ENCODE measurements at regions not wholly inside any gene's neighbourhood (a gene's known extent, or its start where the extent isn't known, plus 50 kb on each side); places are given as distances from the start of the nearest gene placed in this dataset.
"Not testable (repeated sequence)": the region's sequence is repeated elsewhere in the genome, so short reads cannot be mapped to it uniquely, and the experiment has no call there.

DNA sequence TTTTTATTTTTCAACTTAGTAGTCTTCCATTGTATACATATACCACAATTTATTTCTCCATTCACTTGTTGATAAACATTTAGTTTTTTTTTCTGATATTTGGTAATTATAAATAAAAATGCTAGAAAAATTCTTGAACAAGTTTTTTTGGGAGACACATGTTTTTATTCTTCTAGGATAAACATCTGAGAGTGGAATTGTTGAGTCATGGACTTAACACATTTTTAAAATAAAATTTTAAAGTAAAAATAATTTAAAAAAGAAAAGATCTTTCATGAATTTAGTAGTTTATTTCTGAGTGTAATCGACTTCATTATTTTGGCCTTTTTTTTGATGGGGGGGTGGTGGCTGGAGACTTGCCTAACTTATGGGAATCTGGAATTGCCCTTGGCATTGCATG lies 391.1 kb downstream of the KCNJ2 start:
- no peak for DNase-seq (ENCODE audit: insufficient read length, low spot score)
- FAIRE-seq: no peak

DNA sequence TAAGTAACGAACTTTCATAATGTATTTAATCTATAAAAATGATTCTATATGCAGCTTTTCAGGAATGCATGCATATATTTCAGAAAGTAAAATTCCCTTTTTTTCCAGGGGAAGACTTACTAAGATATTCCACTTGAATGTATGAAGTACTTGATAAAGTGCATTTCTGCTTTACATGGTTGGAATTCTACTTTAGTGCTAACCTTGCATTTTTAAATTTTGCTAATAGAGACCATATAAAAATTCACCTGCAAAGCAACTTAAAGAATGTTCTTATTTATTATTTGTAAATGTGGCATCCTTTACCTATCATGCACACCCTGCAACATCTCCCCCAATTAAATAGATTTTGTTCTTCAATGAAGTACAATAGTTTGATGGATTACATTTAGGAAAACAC lies 392.8 kb downstream of the KCNJ2 start:
- DNase-seq (ENCODE audit: insufficient read length, low spot score) (no peak), FAIRE-seq (no peak)

DNA sequence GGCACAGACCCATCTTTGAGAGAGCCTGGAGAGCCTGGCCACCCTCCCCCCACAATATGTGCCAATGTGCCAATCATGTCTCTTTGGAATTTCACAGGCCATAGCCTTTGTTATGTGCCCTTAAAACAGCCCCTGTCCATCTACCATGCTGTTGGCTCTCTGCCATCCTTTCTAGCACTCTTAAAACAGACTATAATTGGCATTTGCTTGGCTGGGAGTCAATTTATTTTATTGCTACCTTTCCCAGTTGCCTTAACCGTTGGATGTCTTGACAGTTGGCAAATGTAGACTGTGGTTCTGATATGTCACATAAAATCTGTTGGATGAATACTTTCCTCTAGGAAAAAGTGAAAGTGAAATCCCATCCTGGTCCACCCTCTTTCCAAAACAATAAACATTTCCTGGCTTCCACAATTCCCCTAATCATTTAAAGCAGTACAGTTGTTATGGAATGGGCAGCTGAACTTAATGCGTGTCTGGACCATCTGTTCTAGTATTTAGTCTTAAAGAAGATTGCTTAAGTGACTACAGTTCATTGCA lies 394.0 kb downstream of the KCNJ2 start:
- no peak for DNase-seq (ENCODE audit: insufficient read length, low spot score)
- FAIRE-seq: no peak

DNA sequence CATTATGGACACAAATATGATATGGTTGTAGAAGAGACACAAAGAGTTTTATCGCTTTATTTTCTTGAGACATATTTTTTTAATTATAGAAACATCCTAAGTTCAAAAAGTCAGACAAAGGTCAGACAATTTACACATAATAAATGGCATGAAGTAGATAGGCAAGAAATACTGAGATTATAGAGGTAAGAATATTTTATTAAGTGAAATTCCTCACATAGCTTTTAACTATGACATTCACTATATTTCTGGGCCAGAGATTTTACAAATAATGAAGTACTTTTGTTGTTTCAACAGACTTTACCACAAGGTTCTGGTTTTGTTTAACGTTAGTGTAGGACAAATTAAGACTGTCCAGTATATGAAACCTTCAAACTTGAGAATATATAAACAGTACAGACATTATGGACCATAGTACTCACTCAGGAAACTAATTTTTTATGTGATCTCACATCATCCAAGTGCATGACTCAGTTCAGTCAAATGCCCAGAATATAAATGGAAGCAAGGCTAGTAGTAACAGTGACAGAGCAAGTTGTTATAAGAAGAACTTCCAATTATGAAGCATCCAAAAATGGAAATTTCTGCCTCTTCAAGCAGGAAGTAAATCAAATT lies 394.8 kb downstream of the KCNJ2 start:
- no peak for DNase-seq (ENCODE audit: insufficient read length, low spot score)
- FAIRE-seq: no peak

DNA sequence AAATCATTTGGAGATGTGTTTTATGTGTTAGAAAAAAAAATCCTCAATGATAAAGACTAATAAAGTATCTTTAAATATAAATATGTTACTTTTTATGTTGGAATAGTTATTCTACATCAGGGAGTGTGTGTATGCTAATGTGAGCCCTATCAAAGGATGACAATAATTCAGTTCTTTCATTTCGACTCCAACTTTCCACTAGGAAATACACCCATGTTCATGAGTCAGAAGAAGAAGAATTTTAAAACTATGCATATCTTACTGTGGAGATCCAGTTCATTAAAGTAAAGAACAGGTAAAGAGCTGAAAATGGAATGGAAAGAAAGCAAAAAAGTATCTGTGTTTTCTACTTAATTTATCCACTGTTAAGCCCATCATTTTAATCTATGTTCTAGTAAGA lies 399.8 kb downstream of the KCNJ2 start:
- no peak for DNase-seq (ENCODE audit: insufficient read length, low spot score)
- no peak for FAIRE-seq

DNA sequence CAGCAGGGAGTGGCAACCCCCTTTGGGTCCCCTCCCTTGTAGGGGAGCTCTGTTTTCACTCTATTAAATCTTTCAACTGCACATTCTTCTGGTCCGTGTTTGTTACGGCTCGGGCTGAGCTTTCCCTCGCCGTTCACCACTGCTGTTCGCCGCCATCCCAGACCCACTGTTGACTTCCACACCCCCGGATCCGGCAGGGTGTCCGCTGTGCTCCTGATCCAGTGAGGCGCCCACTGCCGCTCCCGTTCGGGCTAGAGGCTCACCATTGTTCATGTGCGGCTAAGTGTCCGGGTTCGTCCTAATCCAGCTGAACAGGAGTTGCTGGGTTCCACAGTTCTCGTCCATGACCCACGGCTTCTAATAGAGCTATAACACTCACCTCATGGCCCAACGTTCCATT lies 408.1 kb downstream of the KCNJ2 start:
- FAIRE-seq: no peak
- DNase-seq (ENCODE audit: insufficient read length, low spot score): no peak

DNA sequence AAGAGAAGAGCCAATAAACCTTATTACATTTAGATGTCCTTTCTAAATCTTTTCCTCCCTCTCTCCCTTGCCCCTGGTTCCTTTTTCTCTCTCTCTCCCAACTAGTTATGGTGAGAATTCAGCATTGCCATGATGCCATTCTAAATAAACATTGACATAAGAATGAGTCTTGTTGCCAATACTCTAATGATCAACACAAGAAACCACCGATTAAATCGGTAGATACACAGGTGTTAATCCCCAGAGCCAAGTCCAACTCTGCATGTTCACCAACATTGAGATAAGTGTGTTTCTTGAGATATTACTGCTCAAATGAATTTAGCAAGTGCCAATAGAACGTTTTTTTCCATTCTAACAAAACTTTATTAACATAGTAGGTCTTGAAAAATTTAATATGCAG lies 412.1 kb downstream of the KCNJ2 start:
- FAIRE-seq: no peak
- DNase-seq (ENCODE audit: insufficient read length, low spot score): no peak

DNA sequence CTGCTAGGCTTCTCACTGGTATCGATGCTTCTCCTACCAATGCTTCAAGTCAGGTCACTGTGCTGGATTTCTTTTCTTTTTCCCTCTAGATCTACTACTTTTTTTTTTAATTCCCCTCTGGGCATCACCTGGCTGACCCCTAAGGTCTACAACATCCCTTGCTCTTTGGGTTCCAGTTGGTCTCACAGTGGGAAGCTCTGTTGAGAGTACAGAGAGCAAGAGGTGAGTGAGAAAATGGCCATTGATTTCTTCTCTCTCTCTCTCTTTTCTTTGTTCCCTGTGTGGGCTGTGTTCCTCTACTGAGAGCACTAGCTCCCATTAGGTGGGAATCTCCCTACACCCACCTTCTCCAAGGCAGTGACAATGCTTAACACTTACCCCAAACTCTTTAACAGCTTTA lies 413.4 kb downstream of the KCNJ2 start:
- DNase-seq (ENCODE audit: insufficient read length, low spot score): no peak
- FAIRE-seq: no peak

DNA sequence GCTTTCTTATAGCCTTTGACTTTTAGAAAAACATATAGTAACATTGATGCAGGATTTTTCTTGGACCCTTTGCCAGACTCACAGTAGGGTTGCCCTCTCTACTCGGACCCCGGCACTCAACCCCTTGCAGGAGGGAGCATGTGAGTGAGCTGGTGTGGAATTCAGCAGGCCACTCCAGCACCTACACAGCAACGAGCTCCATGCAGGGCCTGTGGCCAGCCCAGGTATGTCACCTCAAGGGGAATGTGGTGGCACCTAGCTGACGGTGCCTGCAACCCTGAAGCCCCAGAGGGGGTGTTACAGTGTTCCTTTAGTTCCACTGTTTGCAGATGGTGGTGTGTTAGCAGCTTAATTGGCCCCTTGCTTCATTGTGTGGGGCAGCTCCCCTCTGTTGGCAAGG lies 414.9 kb downstream of the KCNJ2 start:
- FAIRE-seq (no peak), DNase-seq (ENCODE audit: insufficient read length, low spot score) (no peak)

DNA sequence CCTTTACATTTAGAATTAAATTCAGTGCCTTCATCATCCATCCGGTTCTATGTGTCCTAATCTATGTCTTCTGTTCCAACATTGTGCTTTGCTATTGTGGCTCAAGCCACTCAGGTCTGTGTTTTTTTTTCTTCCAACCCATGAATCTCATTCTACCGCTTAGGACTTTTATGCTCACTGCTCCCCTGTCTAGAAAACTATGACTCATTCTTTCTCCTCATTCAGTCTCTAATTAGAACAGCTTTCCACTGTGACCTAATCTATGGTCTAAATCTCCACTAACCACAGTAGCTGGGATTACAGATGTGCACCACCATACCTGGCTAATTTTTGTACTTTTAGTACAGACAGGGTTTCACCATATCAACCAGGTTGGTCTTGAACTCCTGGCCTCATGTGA lies 418.7 kb downstream of the KCNJ2 start:
- FAIRE-seq (no peak), DNase-seq (ENCODE audit: insufficient read length, low spot score) (no peak)

DNA sequence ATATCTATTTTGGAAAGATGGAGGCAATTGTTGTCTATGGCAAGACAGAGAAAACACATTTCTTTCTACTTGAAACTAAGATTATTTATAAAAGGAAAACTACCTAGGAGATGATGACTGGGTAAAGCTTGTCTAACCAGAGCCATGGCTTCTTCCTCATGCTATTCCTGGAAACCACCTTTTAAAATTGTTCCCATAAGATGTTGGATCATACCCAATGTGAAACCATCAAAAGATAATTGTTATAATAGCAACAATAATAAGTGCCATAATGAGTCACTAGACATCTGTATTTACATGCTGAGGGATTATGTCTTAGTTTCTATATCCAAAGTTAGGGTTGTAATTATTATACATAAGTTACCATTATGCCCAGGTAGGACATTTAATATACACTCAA lies 428.4 kb downstream of the KCNJ2 start:
- DNase-seq (ENCODE audit: insufficient read length, low spot score) (no peak), FAIRE-seq (no peak)

DNA sequence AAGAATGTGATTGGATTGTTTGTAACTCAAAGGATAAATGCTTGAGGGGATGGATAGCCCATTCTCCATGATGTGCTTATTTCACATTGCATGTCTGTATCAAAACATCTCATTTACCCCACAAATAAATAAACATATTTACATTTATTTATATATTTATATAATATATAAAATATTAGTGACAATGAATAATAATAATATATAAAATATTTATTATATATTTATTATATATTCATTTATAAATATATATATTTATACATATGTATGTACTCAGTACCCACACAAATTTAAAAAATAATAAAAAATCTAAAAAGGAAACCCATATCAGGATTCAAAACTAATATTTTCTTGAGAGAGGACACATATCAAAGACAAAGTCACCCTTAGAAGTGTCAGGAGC lies 429.9 kb downstream of the KCNJ2 start:
- FAIRE-seq: no peak
- DNase-seq (ENCODE audit: insufficient read length, low spot score): no peak

DNA sequence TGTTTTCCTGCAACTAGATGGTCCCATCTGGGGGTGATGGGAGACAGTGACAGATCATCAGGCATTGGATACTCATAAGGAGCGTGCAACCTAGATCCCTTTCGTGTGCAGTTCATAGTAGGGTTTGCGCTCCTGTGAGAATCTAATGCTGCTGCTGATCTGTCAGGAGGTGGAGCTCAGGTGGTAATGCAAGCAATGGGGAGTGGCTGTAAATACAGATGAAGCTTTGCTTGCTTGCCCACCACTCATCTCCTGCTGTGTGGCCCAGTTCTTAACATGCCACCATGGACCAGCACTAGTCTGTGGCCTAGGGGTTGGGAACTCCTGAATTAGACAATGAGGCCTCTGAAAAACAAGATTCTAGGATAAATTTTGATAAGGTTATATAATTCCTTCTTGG lies 430.6 kb downstream of the KCNJ2 start:
- not testable (repeated sequence) for DNase-seq (ENCODE audit: insufficient read length, low spot score); FAIRE-seq

DNA sequence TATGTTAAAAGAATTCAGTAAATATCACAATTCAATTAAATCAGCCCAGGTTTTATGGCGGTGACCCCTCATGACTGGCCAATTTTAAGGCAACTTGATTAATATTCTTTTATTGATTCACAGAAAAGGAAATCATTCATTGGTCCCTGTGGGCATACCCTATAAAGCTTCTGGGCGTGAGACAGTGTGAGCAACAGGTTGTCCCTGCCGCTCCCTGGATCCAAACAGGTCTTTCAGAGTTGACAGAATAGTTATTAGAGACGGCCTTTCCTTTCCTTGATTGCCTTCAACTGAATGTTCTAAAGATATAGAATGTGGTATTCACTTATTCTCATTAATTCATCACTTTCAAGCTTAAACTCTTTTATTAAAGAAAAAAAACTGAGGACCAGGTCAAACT lies 433.9 kb downstream of the KCNJ2 start:
- DNase-seq (ENCODE audit: insufficient read length, low spot score) (no peak), FAIRE-seq (no peak)

DNA sequence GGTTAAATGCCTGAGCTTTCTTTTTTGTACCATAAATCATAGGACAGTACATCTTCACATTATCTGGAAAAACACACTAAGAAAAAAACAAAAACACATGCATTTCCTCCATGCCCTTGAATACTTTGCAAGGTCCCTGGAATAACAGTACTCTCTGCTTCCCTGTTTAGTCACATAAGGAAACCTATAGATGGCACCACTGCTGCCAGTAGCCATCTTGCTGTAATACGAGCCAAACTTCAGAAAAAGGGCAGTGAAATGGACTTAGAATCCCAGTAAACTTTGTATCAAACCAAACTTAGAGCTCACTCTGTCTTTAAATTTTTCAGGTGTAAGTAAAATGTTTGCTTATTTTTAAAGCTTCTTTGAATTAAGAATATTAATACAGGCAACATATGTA lies 435.5 kb downstream of the KCNJ2 start:
- FAIRE-seq: no peak
- no peak for DNase-seq (ENCODE audit: insufficient read length, low spot score)

DNA sequence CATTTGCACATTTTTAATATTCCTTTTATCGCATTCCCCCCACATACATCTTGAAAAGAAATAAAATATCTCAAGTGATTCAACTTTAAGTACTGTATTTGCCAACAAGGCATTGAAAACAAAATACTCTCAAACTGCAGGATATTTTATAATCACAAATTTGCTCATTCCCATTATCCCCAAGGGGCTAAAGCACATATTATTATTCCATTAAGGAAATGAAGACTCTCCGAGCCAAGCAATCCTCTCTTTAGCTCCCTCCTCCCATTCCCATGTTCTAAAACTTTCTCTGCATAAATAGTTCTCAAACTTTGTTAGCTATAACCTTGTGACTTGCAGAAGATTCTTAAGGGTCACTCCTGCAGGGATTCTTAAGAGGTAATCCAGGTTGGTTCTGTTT lies 436.8 kb downstream of the KCNJ2 start:
- FAIRE-seq (no peak), DNase-seq (ENCODE audit: insufficient read length, low spot score) (no peak)

DNA sequence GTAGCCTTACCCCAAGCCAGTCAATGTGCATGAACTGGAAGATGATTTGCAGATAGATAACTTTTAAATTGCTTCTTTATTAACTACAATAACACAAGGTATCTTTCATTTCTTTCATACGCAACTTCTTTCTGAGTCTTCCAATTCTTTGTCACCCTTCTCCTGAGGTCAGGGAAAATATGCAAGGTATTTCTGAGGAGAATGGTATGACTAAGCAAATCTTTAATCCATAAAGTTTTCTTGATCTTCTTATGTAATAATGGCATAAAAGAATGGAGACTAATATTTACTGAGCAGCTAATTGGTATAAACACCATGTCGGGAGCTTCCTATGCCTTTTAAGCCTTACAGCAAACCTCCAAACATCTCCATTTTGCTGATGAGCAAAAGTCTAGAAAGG lies 438.9 kb downstream of the KCNJ2 start:
- no peak for DNase-seq (ENCODE audit: insufficient read length, low spot score)
- no peak for FAIRE-seq

DNA sequence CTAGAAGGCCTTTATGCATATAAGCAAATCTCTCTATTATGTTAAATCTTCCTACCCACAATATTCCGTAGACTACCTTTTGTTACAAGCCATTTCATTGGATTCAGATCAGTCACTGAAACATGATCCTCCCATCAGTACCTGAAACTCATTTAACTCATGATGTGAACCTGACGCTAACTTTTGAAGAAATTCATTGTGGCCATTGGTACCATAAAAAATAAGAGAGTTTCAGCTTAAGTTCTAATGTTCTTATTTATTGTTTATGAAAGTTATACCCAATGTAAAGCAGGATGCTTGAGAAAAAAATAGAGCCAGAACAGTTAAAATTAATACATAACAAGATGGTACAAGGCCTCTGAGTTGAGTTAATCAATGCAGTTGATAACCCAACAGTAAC lies 439.6 kb downstream of the KCNJ2 start:
- FAIRE-seq (no peak), DNase-seq (ENCODE audit: insufficient read length, low spot score) (no peak)

DNA sequence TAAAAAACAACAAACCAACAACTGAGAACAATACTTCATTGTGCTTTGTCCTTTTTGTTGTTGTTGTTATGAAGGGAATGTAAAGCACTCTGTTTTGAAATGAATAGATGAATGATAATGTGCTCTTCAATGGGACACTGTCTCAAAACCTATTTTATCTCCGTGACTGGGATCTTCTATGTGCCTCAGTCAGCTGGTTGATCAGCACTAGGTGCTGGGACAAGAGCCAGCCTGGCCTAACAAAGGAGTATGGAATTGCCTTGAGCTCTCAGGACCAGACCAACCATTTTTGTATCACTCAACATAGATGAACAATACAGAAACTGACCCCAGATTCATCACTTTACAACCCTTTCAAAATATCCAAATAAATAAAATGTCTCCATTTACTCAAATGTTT lies 440.2 kb downstream of the KCNJ2 start:
- FAIRE-seq (no peak), DNase-seq (ENCODE audit: insufficient read length, low spot score) (no peak)

DNA sequence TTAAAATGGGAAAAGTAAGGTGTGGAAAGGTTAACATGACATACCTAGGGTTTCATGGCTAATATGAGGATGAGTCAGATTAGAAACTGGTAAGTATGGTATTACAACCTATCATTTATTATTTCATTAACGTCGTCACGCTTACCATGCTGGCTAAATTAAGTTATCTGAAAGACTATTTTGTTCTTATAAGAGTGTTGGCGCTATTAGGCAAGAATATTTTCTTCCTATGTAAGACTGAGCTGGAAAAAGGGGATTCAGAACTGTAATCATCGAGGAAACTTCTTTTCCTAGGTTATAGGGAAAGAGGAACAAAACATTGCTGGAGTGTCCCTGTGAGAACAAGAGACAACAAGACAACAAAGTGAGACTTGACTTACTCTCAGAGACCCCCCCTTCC lies 440.8 kb downstream of the KCNJ2 start:
- no peak for FAIRE-seq
- DNase-seq (ENCODE audit: insufficient read length, low spot score): no peak

DNA sequence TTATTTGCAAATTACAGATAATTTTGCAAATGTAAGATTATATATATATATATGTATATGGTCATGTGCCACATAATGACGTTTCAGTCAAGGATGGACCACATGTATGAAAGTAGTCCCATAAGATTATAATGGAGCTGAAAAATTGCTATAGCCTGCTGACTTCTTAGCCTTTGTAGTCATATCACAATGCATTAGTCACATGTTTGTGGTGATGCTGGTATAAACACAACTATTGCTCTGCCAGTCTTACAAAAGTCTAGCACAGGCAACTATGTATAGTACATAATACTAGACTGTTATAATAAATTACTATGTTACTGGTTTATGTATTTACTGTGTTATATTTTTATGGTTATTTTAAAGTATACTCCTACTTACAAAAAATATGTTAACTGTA lies 444.3 kb downstream of the KCNJ2 start:
- DNase-seq (ENCODE audit: insufficient read length, low spot score): no peak
- FAIRE-seq: no peak

DNA sequence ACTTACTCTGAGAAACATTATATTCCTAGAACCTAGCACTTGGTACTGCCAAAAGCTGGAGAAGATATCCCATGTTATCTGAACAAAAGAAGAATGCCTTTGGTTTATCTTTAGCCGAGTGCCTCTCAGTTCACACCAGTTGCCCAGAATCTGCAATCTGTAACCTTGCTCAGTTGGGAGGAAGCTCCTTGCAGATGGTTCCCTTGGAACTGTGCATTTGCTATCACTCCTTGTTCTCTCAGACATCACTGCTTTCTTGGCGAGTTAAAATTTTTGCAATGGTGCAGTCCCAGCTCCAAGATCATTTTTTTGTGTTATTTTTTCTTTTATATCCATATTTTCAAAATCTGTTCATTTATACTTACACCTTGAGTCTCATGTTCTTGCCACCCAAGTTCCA lies 446.5 kb downstream of the KCNJ2 start:
- FAIRE-seq (no peak), DNase-seq (ENCODE audit: insufficient read length, low spot score) (no peak)

DNA sequence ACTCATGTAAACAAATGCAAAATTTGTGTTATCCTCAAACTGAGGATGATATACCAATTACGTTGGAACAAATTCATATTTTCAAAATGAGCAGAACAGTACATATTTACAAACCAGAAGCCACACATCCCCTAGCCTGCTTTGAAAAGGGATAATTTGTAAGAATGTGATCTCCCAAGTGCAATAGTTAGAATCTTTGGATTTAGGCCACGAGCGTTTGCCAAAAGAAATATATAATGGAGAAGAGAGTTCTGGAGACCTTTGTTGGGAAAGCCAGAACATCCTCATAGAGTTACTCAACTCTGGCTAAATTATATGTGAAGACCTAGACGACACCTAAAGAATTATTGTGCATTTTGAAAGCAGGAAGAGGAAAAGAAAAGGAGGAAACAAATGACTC lies 449.3 kb downstream of the KCNJ2 start:
- FAIRE-seq (no peak), DNase-seq (ENCODE audit: insufficient read length, low spot score) (no peak)
